Peyer's patch (tissue), 4 donors: ENCODE measurements at regions not wholly inside any gene's neighbourhood (a gene's known extent, or its start where the extent isn't known, plus 50 kb on each side); places are given as distances from the start of the nearest gene placed in this dataset.

ENCODE experiments used
- POLR2A ChIP-seq, 2 donors: fragments of 450-650 bp; IDR thresholded peaks; one replicate each; pipeline ENCODE4 v1.5.1; 2017; ENCODE audit warnings: antibody characterized with exemption in 2 of 2, mild to moderate bottlenecking in 2 of 2, moderate library complexity in 2 of 2
- TF ChIP-seq, protein P1 (sequence below), 6 experiments: fragments of 450-650 bp in 4 of 6; fragments of 200-600 bp in 2 of 6; sonication (generic) in 1 of 6; IDR thresholded peaks; one replicate each; pipeline ENCODE4 v1.5.1; 2017 to 2019; ENCODE audit warnings: antibody characterized with exemption in 6 of 6, mild to moderate bottlenecking in 3 of 6, moderate library complexity in 1 of 6

GRCh38 chr5:89371646-89372045 lies 488.7 kb upstream of the MEF2C start:
- TF ChIP-seq, protein P1, sequence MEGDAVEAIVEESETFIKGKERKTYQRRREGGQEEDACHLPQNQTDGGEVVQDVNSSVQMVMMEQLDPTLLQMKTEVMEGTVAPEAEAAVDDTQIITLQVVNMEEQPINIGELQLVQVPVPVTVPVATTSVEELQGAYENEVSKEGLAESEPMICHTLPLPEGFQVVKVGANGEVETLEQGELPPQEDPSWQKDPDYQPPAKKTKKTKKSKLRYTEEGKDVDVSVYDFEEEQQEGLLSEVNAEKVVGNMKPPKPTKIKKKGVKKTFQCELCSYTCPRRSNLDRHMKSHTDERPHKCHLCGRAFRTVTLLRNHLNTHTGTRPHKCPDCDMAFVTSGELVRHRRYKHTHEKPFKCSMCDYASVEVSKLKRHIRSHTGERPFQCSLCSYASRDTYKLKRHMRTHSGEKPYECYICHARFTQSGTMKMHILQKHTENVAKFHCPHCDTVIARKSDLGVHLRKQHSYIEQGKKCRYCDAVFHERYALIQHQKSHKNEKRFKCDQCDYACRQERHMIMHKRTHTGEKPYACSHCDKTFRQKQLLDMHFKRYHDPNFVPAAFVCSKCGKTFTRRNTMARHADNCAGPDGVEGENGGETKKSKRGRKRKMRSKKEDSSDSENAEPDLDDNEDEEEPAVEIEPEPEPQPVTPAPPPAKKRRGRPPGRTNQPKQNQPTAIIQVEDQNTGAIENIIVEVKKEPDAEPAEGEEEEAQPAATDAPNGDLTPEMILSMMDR (IDR thresholded peaks at IDR 0.05) = no peak
- no peak for TF ChIP-seq POLR2A (IDR thresholded peaks at IDR 0.05)
